Gastroesophageal sphincter (tissue), 4 donors: ENCODE measurements at regions not wholly inside any gene's neighbourhood (a gene's known extent, or its start where the extent isn't known, plus 50 kb on each side); places are given as distances from the start of the nearest gene placed in this dataset.

Source experiments
- ATAC-seq: fragments of 150-250 bp; one replicate; pipeline ENCODE4 v1.9.1; 2016; ENCODE audit warnings: mild to moderate bottlenecking, moderate library complexity
- H3K27ac ChIP-seq, 4 donors: fragments of 200-600 bp; sonication (generic) in 3 of 4; 1 replicate in 3 of 4; 2 replicates in 1 of 4; pipeline ENCODE4 v1.5.1; 2016 to 2019
- H3K27me3 ChIP-seq: fragments of 200-600 bp; sonication (generic); one replicate; pipeline ENCODE4 v1.5.1; 2019
- H3K36me3 ChIP-seq, 2 donors: fragments of 200-600 bp; sonication (generic); one replicate each; pipeline ENCODE4 v1.5.1; 2019; ENCODE audit warnings: control low read depth in 1 of 2
- H3K4me1 ChIP-seq, 3 donors: fragments of 200-600 bp; sonication (generic); 1 replicate in 2 of 3; 2 replicates in 1 of 3; pipeline ENCODE4 v1.5.1; 2016 to 2019; ENCODE audit warnings: control low read depth in 2 of 3
- H3K4me3 ChIP-seq, 2 donors: fragments of 200-600 bp; sonication (generic); one replicate each; pipeline ENCODE4 v1.5.1; 2019; ENCODE audit warnings: mild to moderate bottlenecking in 1 of 2, moderate library complexity in 1 of 2
- H3K9me3 ChIP-seq, 3 donors: fragments of 200-600 bp; sonication (generic); one replicate each; pipeline ENCODE4 v1.5.1; 2017 to 2019; ENCODE audit warnings: control low read depth in 2 of 3
- CTCF ChIP-seq, 4 experiments: fragments of 200-600 bp in 2 of 4; fragments of 450-650 bp in 2 of 4; sonication (generic) in 1 of 4; IDR thresholded peaks; one replicate each; pipeline ENCODE4 v1.5.1; 2017 to 2019; ENCODE audit warnings: antibody characterized with exemption in 4 of 4, mild to moderate bottlenecking in 2 of 4, moderate library complexity in 2 of 4
- EP300 ChIP-seq: sonication (generic); formaldehyde crosslinking; IDR thresholded peaks from one replicate; pipeline ENCODE4 v1.6.1; 2017; ENCODE audit warnings: antibody characterized with exemption, mild to moderate bottlenecking
- POLR2A ChIP-seq, 2 donors: fragments of 450-650 bp; IDR thresholded peaks; one replicate each; pipeline ENCODE4 v1.6.1; 2017; ENCODE audit warnings: antibody characterized with exemption in 2 of 2, mild to moderate bottlenecking in 2 of 2, moderate library complexity in 1 of 2
- POLR2AphosphoS5 ChIP-seq: sonication (generic); formaldehyde crosslinking; IDR thresholded peaks from one replicate; pipeline ENCODE4 v1.6.1; 2017; ENCODE audit warnings: antibody characterized with exemption
- WGBS, 2 donors: methylation state at CpG; one replicate each; pipeline ENCODE4 v1.1.5; 2018; ENCODE audit warnings: low coverage in 1 of 2; 5-methylcytosine and 5-hydroxymethylcytosine counted together

GRCh38 chr1:221414772-221415539 lies 326.9 kb downstream of the DUSP10 start:
- Histone ChIP-seq H3K27me3 (no peaks in the 10 kb centered on the region), H3K27ac (no peak overlapping the region), H3K4me1 (peaks cover 6 to 11% (median 7%) of the 10 kb centered on the region in 3 donors), H3K36me3 (no peaks in the 10 kb centered on the region), H3K4me3 (no peak overlapping the region), H3K9me3 (no peaks in the 10 kb centered on the region)
- WGBS, 2 donors = 43 to 79% methylated on average over 2 to 6 of the region's 8 CpGs
- TF ChIP-seq POLR2AphosphoS5 (no peak), EP300 (no peak), POLR2A (IDR thresholded peaks at IDR 0.05) (no peak), CTCF (IDR thresholded peaks at IDR 0.05) (no peak)
- ATAC-seq = no peak

- WGBS, 2 donors = 75 to 83% methylated on average over 1 of the region's 1 CpG
Observed at GRCh38 chr1:221415651-221416050, 326.2 kb downstream of the DUSP10 start.

GRCh38 chr1:221416142-221416541 lies 325.7 kb downstream of the DUSP10 start:
- WGBS, 2 donors = 94 to 95% methylated on average over 3 to 4 of the region's 4 CpGs
- Histone ChIP-seq H3K4me3 (no peak overlapping the region), H3K4me1 (peaks cover 6 to 15% (median 7%) of the 10 kb centered on the region in 3 donors), H3K36me3 (no peaks in the 10 kb centered on the region), H3K27me3 (no peaks in the 10 kb centered on the region), H3K9me3 (no peaks in the 10 kb centered on the region), H3K27ac (no peak overlapping the region)
- ATAC-seq = no peak
- no peak for TF ChIP-seq EP300
- no peak for TF ChIP-seq POLR2A (IDR thresholded peaks at IDR 0.05)
- no peak for TF ChIP-seq CTCF (IDR thresholded peaks at IDR 0.05)
- TF ChIP-seq POLR2AphosphoS5 = no peak

More at GRCh38 chr1:221415651-221416050, 326.2 kb downstream of the DUSP10 start:
- no peak overlapping the region for H3K4me3 ChIP-seq
- no peaks in the 10 kb centered on the region for H3K9me3 ChIP-seq
- H3K27me3 ChIP-seq = no peaks in the 10 kb centered on the region
- TF ChIP-seq POLR2A (IDR thresholded peaks at IDR 0.05) (no peak), CTCF (IDR thresholded peaks at IDR 0.05) (no peak), EP300 (no peak), POLR2AphosphoS5 (no peak)
- no peaks in the 10 kb centered on the region for H3K36me3 ChIP-seq
- H3K4me1 ChIP-seq = peaks cover 6 to 15% (median 7%) of the 10 kb centered on the region in 3 donors
- H3K27ac ChIP-seq = no peak overlapping the region
- no peak for ATAC-seq

- ATAC-seq = no peak
- TF ChIP-seq CTCF (IDR thresholded peaks at IDR 0.05) = no peak
- TF ChIP-seq EP300 = no peak
- no peak for TF ChIP-seq POLR2AphosphoS5
- no peak for TF ChIP-seq POLR2A (IDR thresholded peaks at IDR 0.05)
Observed at GRCh38 chr1:221416723-221417122, 325.2 kb downstream of the DUSP10 start.

DNA sequence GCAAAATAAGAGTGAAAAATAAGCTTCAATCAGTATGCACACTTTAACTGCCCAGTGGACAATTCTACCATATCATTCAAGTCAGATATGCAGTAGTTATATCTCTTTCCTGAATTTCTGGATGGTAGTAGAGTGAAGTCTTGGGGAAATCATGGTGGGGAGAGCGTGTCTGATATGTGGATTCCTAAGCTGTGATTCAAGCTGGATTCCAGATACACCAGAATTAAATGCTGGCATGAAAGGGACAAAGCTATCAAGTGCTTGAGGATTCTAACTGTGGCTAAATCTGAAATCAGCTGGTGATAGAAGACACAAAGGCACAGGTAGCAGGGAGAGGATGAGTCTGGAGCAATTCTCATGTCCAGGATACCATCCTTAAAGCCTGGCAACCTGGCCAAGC lies 323.5 kb downstream of the DUSP10 start:
- Histone ChIP-seq H3K4me1 (peaks cover 6 to 15% (median 7%) of the 10 kb centered on the region in 3 donors), H3K4me3 (no peak overlapping the region), H3K9me3 (no peaks in the 10 kb centered on the region), H3K36me3 (no peaks in the 10 kb centered on the region), H3K27ac (no peak overlapping the region), H3K27me3 (no peaks in the 10 kb centered on the region)
- WGBS, 2 donors = 56 to 57% methylated on average over 1 of the region's 1 CpG
- no peak for TF ChIP-seq POLR2A (IDR thresholded peaks at IDR 0.05)
- no peak for TF ChIP-seq CTCF (IDR thresholded peaks at IDR 0.05)
- no peak for TF ChIP-seq POLR2AphosphoS5
- no peak for TF ChIP-seq EP300
- ATAC-seq = no peak

More at GRCh38 chr1:221416723-221417122, 325.2 kb downstream of the DUSP10 start:
- no peaks in the 10 kb centered on the region for H3K27me3 ChIP-seq
- no peak overlapping the region for H3K27ac ChIP-seq
- no peaks in the 10 kb centered on the region for H3K36me3 ChIP-seq
- H3K4me1 ChIP-seq = peaks cover 6 to 15% (median 7%) of the 10 kb centered on the region in 3 donors
- H3K9me3 ChIP-seq = no peaks in the 10 kb centered on the region
- no peak overlapping the region for H3K4me3 ChIP-seq
